Liver (tissue), 8 donors: ENCODE measurements at regions not wholly inside any gene's neighbourhood (a gene's known extent, or its start where the extent isn't known, plus 50 kb on each side); places are given as distances from the start of the nearest gene placed in this dataset.

ENCODE experiments used
- DNase-seq: peaks from one replicate; pipeline ENCODE4 v3.0.0-alpha.2; 2017; ENCODE audit warnings: low spot score
- H3K27ac ChIP-seq, 2 donors: one replicate each; pipeline ENCODE4 v1.7.0; 2013; ENCODE audit warnings: inconsistent platforms in 2 of 2, low read length in 2 of 2, control low read depth in 1 of 2, low read depth in 1 of 2, mild to moderate bottlenecking in 1 of 2
- H3K27me3 ChIP-seq, 4 donors: one replicate each; pipeline versions ENCODE4 v1.6.1 to v1.7.0; 2013; ENCODE audit warnings: low read length in 3 of 4, inconsistent platforms in 1 of 4, mild to moderate bottlenecking in 1 of 4, moderate library complexity in 1 of 4; ENCODE audit not compliant: control insufficient read depth in 4 of 4, insufficient read depth in 4 of 4
- H3K36me3 ChIP-seq, 4 donors: one replicate each; pipeline versions ENCODE4 v1.6.1 to v1.7.0; 2013; ENCODE audit warnings: low read length in 3 of 4, mild to moderate bottlenecking in 3 of 4, low read depth in 1 of 4, moderate library complexity in 1 of 4; ENCODE audit not compliant: control insufficient read depth in 4 of 4, insufficient read depth in 3 of 4
- H3K4me1 ChIP-seq, 4 donors: one replicate each; pipeline versions ENCODE4 v1.6.1 to v1.7.0; 2013; ENCODE audit warnings: low read length in 3 of 4, mild to moderate bottlenecking in 3 of 4, moderate library complexity in 1 of 4; ENCODE audit not compliant: control insufficient read depth in 4 of 4, insufficient read depth in 4 of 4
- H3K4me3 ChIP-seq, 3 donors: one replicate each; pipeline versions ENCODE4 v1.6.1 to v1.7.0; 2013; ENCODE audit warnings: low read length in 3 of 3, control low read depth in 1 of 3, low read depth in 1 of 3, mild to moderate bottlenecking in 1 of 3
- H3K9ac ChIP-seq, 2 donors: one replicate each; pipeline ENCODE4 v1.7.0; 2013; ENCODE audit warnings: low read length in 2 of 2, mild to moderate bottlenecking in 2 of 2, moderate library complexity in 2 of 2, control low read depth in 1 of 2, low read depth in 1 of 2
- H3K9me3 ChIP-seq, 4 donors: one replicate each; pipeline versions ENCODE4 v1.6.1 to v1.7.0; 2013; ENCODE audit warnings: low read length in 3 of 4; ENCODE audit not compliant: control insufficient read depth in 4 of 4
- ATF3 ChIP-seq: IDR thresholded peaks from 2 replicates; pipeline ENCODE4 v1.6.1; 2016; ENCODE audit warnings: antibody characterized with exemption
- EGR1 ChIP-seq, 2 donors: IDR thresholded peaks; 2 replicates each; pipeline ENCODE4 v1.6.1; 2016 to 2018; ENCODE audit warnings: antibody characterized with exemption in 2 of 2, low read depth in 2 of 2
- FOXA2 ChIP-seq: IDR thresholded peaks from 2 replicates; pipeline ENCODE4 v1.6.1; 2016; ENCODE audit warnings: antibody characterized with exemption
- HNF4A ChIP-seq, 2 donors: conservative IDR thresholded peaks; 2 replicates each; pipeline ENCODE4 v1.6.1; 2016; ENCODE audit warnings: antibody characterized with exemption in 2 of 2, mild to moderate bottlenecking in 2 of 2
- HNF4G ChIP-seq: IDR thresholded peaks from 2 replicates; pipeline ENCODE4 v1.6.1; 2016; ENCODE audit warnings: antibody characterized with exemption
- JUND ChIP-seq, 2 donors: IDR thresholded peaks; 2 replicates each; pipeline ENCODE4 v1.6.1; 2016; ENCODE audit warnings: antibody characterized with exemption in 2 of 2
- NR2F2 ChIP-seq: IDR thresholded peaks from 2 replicates; pipeline ENCODE4 v1.6.1; 2016; ENCODE audit warnings: antibody characterized with exemption
- RAD21 ChIP-seq, 2 donors: IDR thresholded peaks; 2 replicates each; pipeline ENCODE4 v1.6.1; 2016; ENCODE audit warnings: antibody characterized with exemption in 2 of 2, mild to moderate bottlenecking in 2 of 2
- RXRA ChIP-seq, 2 donors: IDR thresholded peaks; 2 replicates each; pipeline ENCODE4 v1.6.1; 2017 to 2018; ENCODE audit warnings: antibody characterized with exemption in 2 of 2, mild to moderate bottlenecking in 1 of 2
- TAF1 ChIP-seq: conservative IDR thresholded peaks from 2 replicates; pipeline ENCODE4 v1.6.1; 2016; ENCODE audit warnings: antibody characterized with exemption, mild to moderate bottlenecking
- YY1 ChIP-seq: IDR thresholded peaks from 2 replicates; pipeline ENCODE4 v1.6.1; 2016; ENCODE audit warnings: antibody characterized with exemption, mild to moderate bottlenecking
- WGBS: extraction: QIAGEN DNeasy Blood & Tissue Kit; methylation state at CpG from one replicate; pipeline ENCODE4 v1.1.7; 2013; 5-methylcytosine and 5-hydroxymethylcytosine counted together
- TF ChIP-seq, protein P1 (sequence below): IDR thresholded peaks from 2 replicates; pipeline ENCODE4 v1.6.1; 2016; ENCODE audit warnings: antibody characterized with exemption, mild to moderate bottlenecking
- TF ChIP-seq, protein P2 (sequence below): fragments of 150-350 bp; IDR thresholded peaks from 2 replicates; pipeline ENCODE4 v1.5.1; 2017; ENCODE audit warnings: improper control_type of control experiment, low read depth, low read length; ENCODE audit not compliant: missing input control
- TF ChIP-seq, protein P3 (sequence below): IDR thresholded peaks from 2 replicates; pipeline ENCODE4 v1.6.1; 2016; ENCODE audit warnings: antibody characterized with exemption
- donor health status: healthy.
- donor health status: healthy.
- donor health status: healthy.
- donor health status: healthy.
- donor health status: healthy.

DNA sequence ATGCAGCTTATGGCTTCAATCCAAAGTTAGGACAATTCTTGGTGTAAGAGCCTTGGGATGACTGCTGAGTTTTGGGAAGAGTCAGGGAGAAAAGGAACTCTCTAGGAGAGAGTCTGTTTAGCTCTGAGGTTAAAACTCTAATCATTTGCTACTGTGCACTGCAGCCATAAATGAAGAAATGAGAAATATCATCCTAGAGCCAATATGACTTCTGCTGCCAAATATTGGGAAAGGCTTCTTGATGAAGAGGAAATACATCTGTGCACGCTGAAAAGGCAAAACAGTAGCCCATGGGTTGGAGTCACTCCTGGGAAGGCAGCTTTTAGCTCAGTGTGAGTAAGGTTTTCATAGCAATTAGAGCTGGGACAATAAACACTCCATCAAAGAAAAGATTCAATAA lies 308.8 kb downstream of the SFMBT2 start:
- Histone ChIP-seq H3K36me3 (no peaks in the 10 kb centered on the region), H3K4me3 (no peak overlapping the region), H3K4me1 (no peaks in the 10 kb centered on the region), H3K27me3 (no peaks in the 10 kb centered on the region), H3K9ac (no peak overlapping the region), H3K27ac (no peak overlapping the region), H3K9me3 (no peaks in the 10 kb centered on the region)
- TF ChIP-seq RAD21 (IDR thresholded peaks at IDR 0.05) (no peak), RXRA (IDR thresholded peaks at IDR 0.05) (no peak), JUND (IDR thresholded peaks at IDR 0.05) (no peak), YY1 (no peak), HNF4G (no peak)
- TF ChIP-seq, protein P1, sequence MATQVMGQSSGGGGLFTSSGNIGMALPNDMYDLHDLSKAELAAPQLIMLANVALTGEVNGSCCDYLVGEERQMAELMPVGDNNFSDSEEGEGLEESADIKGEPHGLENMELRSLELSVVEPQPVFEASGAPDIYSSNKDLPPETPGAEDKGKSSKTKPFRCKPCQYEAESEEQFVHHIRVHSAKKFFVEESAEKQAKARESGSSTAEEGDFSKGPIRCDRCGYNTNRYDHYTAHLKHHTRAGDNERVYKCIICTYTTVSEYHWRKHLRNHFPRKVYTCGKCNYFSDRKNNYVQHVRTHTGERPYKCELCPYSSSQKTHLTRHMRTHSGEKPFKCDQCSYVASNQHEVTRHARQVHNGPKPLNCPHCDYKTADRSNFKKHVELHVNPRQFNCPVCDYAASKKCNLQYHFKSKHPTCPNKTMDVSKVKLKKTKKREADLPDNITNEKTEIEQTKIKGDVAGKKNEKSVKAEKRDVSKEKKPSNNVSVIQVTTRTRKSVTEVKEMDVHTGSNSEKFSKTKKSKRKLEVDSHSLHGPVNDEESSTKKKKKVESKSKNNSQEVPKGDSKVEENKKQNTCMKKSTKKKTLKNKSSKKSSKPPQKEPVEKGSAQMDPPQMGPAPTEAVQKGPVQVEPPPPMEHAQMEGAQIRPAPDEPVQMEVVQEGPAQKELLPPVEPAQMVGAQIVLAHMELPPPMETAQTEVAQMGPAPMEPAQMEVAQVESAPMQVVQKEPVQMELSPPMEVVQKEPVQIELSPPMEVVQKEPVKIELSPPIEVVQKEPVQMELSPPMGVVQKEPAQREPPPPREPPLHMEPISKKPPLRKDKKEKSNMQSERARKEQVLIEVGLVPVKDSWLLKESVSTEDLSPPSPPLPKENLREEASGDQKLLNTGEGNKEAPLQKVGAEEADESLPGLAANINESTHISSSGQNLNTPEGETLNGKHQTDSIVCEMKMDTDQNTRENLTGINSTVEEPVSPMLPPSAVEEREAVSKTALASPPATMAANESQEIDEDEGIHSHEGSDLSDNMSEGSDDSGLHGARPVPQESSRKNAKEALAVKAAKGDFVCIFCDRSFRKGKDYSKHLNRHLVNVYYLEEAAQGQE: no peak
- DNase-seq: no peak
- 72% methylated on average over 1 of the region's 1 CpG for WGBS

DNA sequence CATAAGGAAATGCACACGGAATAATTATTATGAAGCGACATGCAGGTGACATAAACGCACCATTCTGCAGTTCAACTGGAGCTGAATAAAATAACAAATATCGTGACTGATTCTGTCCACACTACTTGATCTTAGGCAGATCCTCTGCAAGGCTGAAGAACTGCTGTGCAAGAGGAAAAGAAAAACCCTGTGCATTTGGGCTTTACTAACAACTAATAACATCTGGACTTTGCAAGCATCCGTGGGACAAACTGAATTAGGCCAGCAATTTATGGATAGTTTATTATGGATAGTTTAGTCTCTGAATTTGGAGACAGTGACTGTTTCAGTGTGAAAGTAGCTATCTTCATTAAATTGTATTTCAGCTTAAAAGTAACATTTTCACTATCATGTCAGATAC lies 309.4 kb downstream of the SFMBT2 start:
- 90% methylated on average over 5 of the region's 5 CpGs for WGBS
- no peak for DNase-seq
- no peak overlapping the region for H3K27ac ChIP-seq
- H3K27me3 ChIP-seq: no peaks in the 10 kb centered on the region
- H3K9ac ChIP-seq: no peak overlapping the region
- TF ChIP-seq RAD21 (IDR thresholded peaks at IDR 0.05) (no peak), NR2F2 (no peak), EGR1 (IDR thresholded peaks at IDR 0.05; ENCODE audit: low read depth in 2 of 2) (no peak), JUND (IDR thresholded peaks at IDR 0.05) (no peak), TAF1 (no peak), FOXA2 (no peak), ATF3 (no peak), HNF4A (conservative IDR thresholded peaks at IDR 0.05) (no peak)
- TF ChIP-seq, protein P2, sequence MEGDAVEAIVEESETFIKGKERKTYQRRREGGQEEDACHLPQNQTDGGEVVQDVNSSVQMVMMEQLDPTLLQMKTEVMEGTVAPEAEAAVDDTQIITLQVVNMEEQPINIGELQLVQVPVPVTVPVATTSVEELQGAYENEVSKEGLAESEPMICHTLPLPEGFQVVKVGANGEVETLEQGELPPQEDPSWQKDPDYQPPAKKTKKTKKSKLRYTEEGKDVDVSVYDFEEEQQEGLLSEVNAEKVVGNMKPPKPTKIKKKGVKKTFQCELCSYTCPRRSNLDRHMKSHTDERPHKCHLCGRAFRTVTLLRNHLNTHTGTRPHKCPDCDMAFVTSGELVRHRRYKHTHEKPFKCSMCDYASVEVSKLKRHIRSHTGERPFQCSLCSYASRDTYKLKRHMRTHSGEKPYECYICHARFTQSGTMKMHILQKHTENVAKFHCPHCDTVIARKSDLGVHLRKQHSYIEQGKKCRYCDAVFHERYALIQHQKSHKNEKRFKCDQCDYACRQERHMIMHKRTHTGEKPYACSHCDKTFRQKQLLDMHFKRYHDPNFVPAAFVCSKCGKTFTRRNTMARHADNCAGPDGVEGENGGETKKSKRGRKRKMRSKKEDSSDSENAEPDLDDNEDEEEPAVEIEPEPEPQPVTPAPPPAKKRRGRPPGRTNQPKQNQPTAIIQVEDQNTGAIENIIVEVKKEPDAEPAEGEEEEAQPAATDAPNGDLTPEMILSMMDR: no peak
- TF ChIP-seq, protein P1: no peak
- TF ChIP-seq, protein P3, sequence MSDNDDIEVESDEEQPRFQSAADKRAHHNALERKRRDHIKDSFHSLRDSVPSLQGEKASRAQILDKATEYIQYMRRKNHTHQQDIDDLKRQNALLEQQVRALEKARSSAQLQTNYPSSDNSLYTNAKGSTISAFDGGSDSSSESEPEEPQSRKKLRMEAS: no peak
- H3K9me3 ChIP-seq: no peaks in the 10 kb centered on the region
- no peaks in the 10 kb centered on the region for H3K4me1 ChIP-seq
- no peak overlapping the region for H3K4me3 ChIP-seq
- no peaks in the 10 kb centered on the region for H3K36me3 ChIP-seq
